HepG2 (cell line): ENCODE measurements at regions not wholly inside any gene's neighbourhood (a gene's known extent, or its start where the extent isn't known, plus 50 kb on each side); places are given as distances from the start of the nearest gene placed in this dataset.

Source experiments
- ATAC-seq: fragments of 200-7000 bp; cut with Tn5 transposase; 3 replicates; pipeline ENCODE4 v1.9.1; 2020; ENCODE audit warnings: mild to moderate bottlenecking, moderate library complexity
- BruUV-seq: library from RNA; stranded (reverse); fragments of 400-500 nt; replicated peaks from 2 replicates; lab custom pipeline; 2021; lab: Mats Ljungman, UMichigan
- CTCF ChIA-PET: fragments of 300-600 bp; formaldehyde crosslinking; extraction: SDS; loops from one replicate; lab custom pipeline; 2021; ENCODE audit warnings: low total read pairs, inconsistent platforms, low intra/inter-chr PET ratio; lab: Yijun Ruan, JAX
- POLR2A ChIA-PET: fragments of 350-600 bp; sonication (Branson Sonifier 250); formaldehyde crosslinking; loops from one replicate; lab custom pipeline; 2020; ENCODE audit warnings: antibody characterized with exemption, inconsistent platforms; lab: Yijun Ruan, JAX
- DNase-seq: peaks from one replicate; pipeline ENCODE4 v3.0.0-alpha.2; 2015; ENCODE audit warnings: low spot score
- FAIRE-seq: peaks from 3 replicates; lab custom pipeline; 2011; peaks lifted over from hg19 to GRCh38; lab: Jason Lieb, UNC
- H2AFZ ChIP-seq: one replicate; pipeline ENCODE4 v1.6.1; 2011; ENCODE audit warnings: low read length, inconsistent platforms
- H3K27ac ChIP-seq: fragments of 300-600 bp; 3 replicates; pipeline ENCODE4 v1.8.0; 2011; ENCODE audit warnings: mixed run types, mild to moderate bottlenecking, mixed read lengths, low read length, inconsistent platforms; ENCODE audit not compliant: insufficient read depth; ENCODE audit errors: extremely low read length
- H3K27me3 ChIP-seq, 2 experiments: fragments of 200-600 bp in 1 of 2; 2 replicates in 1 of 2; 3 replicates in 1 of 2; pipeline versions ENCODE4 v1.6.0 to v1.8.0; 2011; ENCODE audit warnings: low read length in 2 of 2, mild to moderate bottlenecking in 2 of 2, moderate library complexity in 2 of 2, inconsistent platforms in 1 of 2; ENCODE audit not compliant: insufficient read depth in 2 of 2, control insufficient read depth in 1 of 2
- H3K36me3 ChIP-seq, 2 experiments: fragments of 200-600 bp in 1 of 2; replicated peaks in 1 of 2; 2 replicates in 1 of 2; 3 replicates in 1 of 2; pipeline versions ENCODE4 v1.5.1 to v1.8.0; 2011; ENCODE audit warnings: low read length in 2 of 2, inconsistent platforms in 1 of 2; ENCODE audit not compliant: insufficient read depth in 2 of 2, control insufficient read depth in 1 of 2
- H3K4me1 ChIP-seq: 2 replicates; pipeline ENCODE4 v1.5.1; 2012; ENCODE audit warnings: low read length, inconsistent platforms; ENCODE audit not compliant: insufficient read depth
- H3K4me2 ChIP-seq: 2 replicates; pipeline ENCODE4 v1.6.0; 2011; ENCODE audit warnings: low read depth, low read length, inconsistent platforms
- H3K4me3 ChIP-seq, 3 experiments: fragments of 200-600 bp in 1 of 3; sonication (generic), shearing (Covaris generic) in 1 of 3; replicated peaks in 1 of 3; 2 replicates each; pipeline ENCODE4 v1.5.1; 2011 to 2016; ENCODE audit warnings: low read length in 3 of 3, inconsistent platforms in 2 of 3, low read depth in 2 of 3, mild to moderate bottlenecking in 2 of 3, control low read depth in 1 of 3, mixed read lengths in 1 of 3; ENCODE audit not compliant: insufficient read depth in 1 of 3
- H3K79me2 ChIP-seq: one replicate; pipeline ENCODE4 v1.6.1; 2011; ENCODE audit warnings: low read length, inconsistent platforms; ENCODE audit not compliant: insufficient read depth
- H3K9ac ChIP-seq: 2 replicates; pipeline ENCODE4 v1.6.0; 2011; ENCODE audit warnings: mild to moderate bottlenecking, low read depth, low read length, inconsistent platforms; ENCODE audit not compliant: insufficient read depth
- H3K9me3 ChIP-seq: 2 replicates; pipeline ENCODE4 v1.5.1; 2012; ENCODE audit warnings: mild to moderate bottlenecking, low read length
- H4K20me1 ChIP-seq: 2 replicates; pipeline ENCODE4 v1.6.0; 2011; ENCODE audit warnings: inconsistent platforms, mild to moderate bottlenecking, low read length, moderate library complexity; ENCODE audit not compliant: insufficient read depth
- FOXK1 ChIP-seq: sonication (generic); formaldehyde crosslinking; IDR thresholded peaks from 2 replicates; pipeline ENCODE4 v1.4.0; 2020; ENCODE audit warnings: low read depth, missing genetic modification reagents, borderline replicate concordance
- FOXP1 ChIP-seq, 2 experiments: fragments of 450-650 bp in 1 of 2; IDR thresholded peaks; 2 replicates each; pipeline ENCODE4 v1.6.1; 2017 to 2018; ENCODE audit warnings: antibody characterized with exemption in 1 of 2
- GPN1 ChIP-seq: sonication (generic); formaldehyde crosslinking; IDR thresholded peaks from 2 replicates; pipeline ENCODE4 v1.5.1; 2020; ENCODE audit warnings: missing genetic modification reagents, borderline replicate concordance
- JUND ChIP-seq: sonication (generic); formaldehyde crosslinking; IDR thresholded peaks from 2 replicates; pipeline ENCODE4 v1.8.0; 2022; ENCODE audit warnings: mild to moderate bottlenecking, missing genetic modification reagents
- KAT7 ChIP-seq: IDR thresholded peaks from 2 replicates; pipeline ENCODE4 v1.6.1; 2018; ENCODE audit warnings: borderline replicate concordance, missing compliant biosample characterization
- MYC ChIP-seq: sonication (generic); formaldehyde crosslinking; IDR thresholded peaks from 2 replicates; pipeline ENCODE4 v1.9.0; 2021; ENCODE audit warnings: missing genetic modification reagents, borderline replicate concordance
- ZNF329 ChIP-seq: sonication (generic); formaldehyde crosslinking; IDR thresholded peaks from 2 replicates; pipeline ENCODE4 v1.9.0; 2021; ENCODE audit warnings: low read depth, mild to moderate bottlenecking, missing genetic modification reagents
- ZNF598 ChIP-seq: sonication (generic); formaldehyde crosslinking; IDR thresholded peaks from 2 replicates; pipeline ENCODE4 v1.5.1; 2020; ENCODE audit warnings: mild to moderate bottlenecking, missing genetic modification reagents, borderline replicate concordance
- ZSCAN29 ChIP-seq: sonication (generic); formaldehyde crosslinking; conservative IDR thresholded peaks from 2 replicates; pipeline ENCODE4 v1.4.0; 2020; ENCODE audit warnings: mild to moderate bottlenecking, missing genetic modification reagents
- WGBS: methylation state at CpG from one replicate; pipeline ENCODE4 v1.1.6; 2017; ENCODE audit warnings: low lambda C conversion rate; 5-methylcytosine and 5-hydroxymethylcytosine counted together
- in situ Hi-C: cut with HindIII; loops from 2 replicates; pipeline ENCODE4 v1.10.0; 2017; ENCODE audit warnings: low pct_unique_long_range_greater_than_20kb; ENCODE audit not compliant: extremely low pct_ligation_motif_present
- intact Hi-C: fragments of 100-400 bp; cut with micrococcal nuclease; formaldehyde crosslinking; loops from one replicate; pipeline ENCODE4 v1.10.0; 2022; ENCODE audit not compliant: unreplicated experiment
- TF ChIP-seq, protein P1 (sequence below), 2 experiments: sonication (generic) in 1 of 2; formaldehyde crosslinking in 1 of 2; IDR thresholded peaks; 2 replicates each; pipeline versions ENCODE4 v1.4.0 to v1.6.1; 2016 to 2020; ENCODE audit warnings: borderline replicate concordance in 1 of 2, low read depth in 1 of 2, mild to moderate bottlenecking in 1 of 2, missing genetic modification reagents in 1 of 2
- TF ChIP-seq, protein P2 (sequence below): sonication (generic); formaldehyde crosslinking; IDR thresholded peaks from 2 replicates; pipeline ENCODE4 v1.5.1; 2020; ENCODE audit warnings: mild to moderate bottlenecking, moderate library complexity, missing genetic modification reagents

DNA sequence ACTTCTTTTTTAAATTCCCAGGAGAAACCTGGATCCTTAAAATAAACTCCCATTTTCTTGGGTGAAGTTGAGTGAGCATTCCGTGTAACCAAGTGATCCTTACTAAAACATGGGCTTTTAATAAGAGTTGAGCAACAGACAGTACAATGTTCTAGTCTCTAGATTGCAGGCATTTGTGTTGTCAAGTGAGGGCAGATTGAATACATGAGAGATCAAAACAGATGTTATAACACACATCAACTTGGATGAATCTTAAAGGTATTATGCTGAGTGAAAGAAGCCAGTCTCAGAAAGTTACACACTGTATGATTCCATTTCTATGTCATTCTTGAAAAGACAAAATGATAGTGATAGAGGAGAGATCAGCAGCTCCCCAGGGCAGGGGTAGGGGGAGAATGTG, 213.9 kb upstream of the CCDC196 start:
- BruUV-seq = no TSS peak
- in situ Hi-C loops = no loop called here
- Histone ChIP-seq H3K9ac (no peak overlapping the region), H3K27me3 (no peaks in the 10 kb centered on the region), H3K4me3 (no peak overlapping the region), H2AFZ (no peak overlapping the region), H3K79me2 (no peaks in the 10 kb centered on the region), H3K4me2 (no peak overlapping the region), H3K27ac (no peak overlapping the region), H3K9me3 (no peaks in the 10 kb centered on the region), H4K20me1 (no peaks in the 10 kb centered on the region), H3K36me3 (no peaks in the 10 kb centered on the region), H3K4me1 (no peaks in the 10 kb centered on the region)
- intact Hi-C loops = no loop called here
- no peak for DNase-seq
- WGBS = 0% methylated on average over 1 of the region's 1 CpG
- FAIRE-seq = no peak
- TF ChIP-seq ZNF329 (CRISPR knock-in tag) (no peak), FOXP1 (IDR thresholded peaks at IDR 0.05) (no peak), FOXP1 (CRISPR knock-in tag; IDR thresholded peaks at IDR 0.05) (no peak), JUND (CRISPR knock-in tag) (no peak), GPN1 (no peak), ZSCAN29 (CRISPR knock-in tag) (no peak), ZNF598 (no peak), MYC (CRISPR knock-in tag) (no peak), KAT7 (CRISPR knock-in tag) (no peak), FOXK1 (no peak)
- TF ChIP-seq, protein P1, sequence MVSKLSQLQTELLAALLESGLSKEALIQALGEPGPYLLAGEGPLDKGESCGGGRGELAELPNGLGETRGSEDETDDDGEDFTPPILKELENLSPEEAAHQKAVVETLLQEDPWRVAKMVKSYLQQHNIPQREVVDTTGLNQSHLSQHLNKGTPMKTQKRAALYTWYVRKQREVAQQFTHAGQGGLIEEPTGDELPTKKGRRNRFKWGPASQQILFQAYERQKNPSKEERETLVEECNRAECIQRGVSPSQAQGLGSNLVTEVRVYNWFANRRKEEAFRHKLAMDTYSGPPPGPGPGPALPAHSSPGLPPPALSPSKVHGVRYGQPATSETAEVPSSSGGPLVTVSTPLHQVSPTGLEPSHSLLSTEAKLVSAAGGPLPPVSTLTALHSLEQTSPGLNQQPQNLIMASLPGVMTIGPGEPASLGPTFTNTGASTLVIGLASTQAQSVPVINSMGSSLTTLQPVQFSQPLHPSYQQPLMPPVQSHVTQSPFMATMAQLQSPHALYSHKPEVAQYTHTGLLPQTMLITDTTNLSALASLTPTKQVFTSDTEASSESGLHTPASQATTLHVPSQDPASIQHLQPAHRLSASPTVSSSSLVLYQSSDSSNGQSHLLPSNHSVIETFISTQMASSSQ (IDR thresholded peaks at IDR 0.05; ENCODE audit: low read depth) = no peak
- TF ChIP-seq, protein P1 (CRISPR knock-in tag; IDR thresholded peaks at IDR 0.05; ENCODE audit: borderline replicate concordance) = no peak
- TF ChIP-seq, protein P2, sequence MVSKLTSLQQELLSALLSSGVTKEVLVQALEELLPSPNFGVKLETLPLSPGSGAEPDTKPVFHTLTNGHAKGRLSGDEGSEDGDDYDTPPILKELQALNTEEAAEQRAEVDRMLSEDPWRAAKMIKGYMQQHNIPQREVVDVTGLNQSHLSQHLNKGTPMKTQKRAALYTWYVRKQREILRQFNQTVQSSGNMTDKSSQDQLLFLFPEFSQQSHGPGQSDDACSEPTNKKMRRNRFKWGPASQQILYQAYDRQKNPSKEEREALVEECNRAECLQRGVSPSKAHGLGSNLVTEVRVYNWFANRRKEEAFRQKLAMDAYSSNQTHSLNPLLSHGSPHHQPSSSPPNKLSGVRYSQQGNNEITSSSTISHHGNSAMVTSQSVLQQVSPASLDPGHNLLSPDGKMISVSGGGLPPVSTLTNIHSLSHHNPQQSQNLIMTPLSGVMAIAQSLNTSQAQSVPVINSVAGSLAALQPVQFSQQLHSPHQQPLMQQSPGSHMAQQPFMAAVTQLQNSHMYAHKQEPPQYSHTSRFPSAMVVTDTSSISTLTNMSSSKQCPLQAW (CRISPR knock-in tag) = no peak
- ChIA-PET POLR2A (no interaction called here), CTCF (no interaction called here)
- no peak for ATAC-seq
